Progenitor cell of endocrine pancreas (in vitro differentiated cells): ENCODE measurements at regions not wholly inside any gene's neighbourhood (a gene's known extent, or its start where the extent isn't known, plus 50 kb on each side); places are given as distances from the start of the nearest gene placed in this dataset.

Source experiments
- DNase-seq: peaks from one replicate; pipeline ENCODE4 v3.0.0; 2021; ENCODE audit warnings: low spot score; ENCODE audit not compliant: unreplicated experiment
- H3K27ac Mint-ChIP-seq: 2 replicates; pipeline ENCODE4 v1.8.0; 2021; ENCODE audit warnings: mild to moderate bottlenecking, moderate library complexity, mixed read lengths
- H3K27me3 Mint-ChIP-seq: 2 replicates; pipeline ENCODE4 v1.8.0; 2021; ENCODE audit warnings: mixed read lengths
- H3K36me3 Mint-ChIP-seq: 2 replicates; pipeline ENCODE4 v1.8.0; 2022; ENCODE audit warnings: mixed read lengths; ENCODE audit not compliant: insufficient read depth
- H3K4me1 Mint-ChIP-seq: 2 replicates; pipeline ENCODE4 v1.8.0; 2021; ENCODE audit warnings: low read depth, mixed read lengths
- H3K4me3 Mint-ChIP-seq: 2 replicates; pipeline ENCODE4 v1.8.0; 2021; ENCODE audit warnings: low read depth, mild to moderate bottlenecking, moderate library complexity, mixed read lengths
- H3K9me3 Mint-ChIP-seq: 2 replicates; pipeline ENCODE4 v1.8.0; 2021; ENCODE audit warnings: low read depth, mixed read lengths
- CTCF ChIP-seq: fragments of 200-600 bp; sonication (generic); IDR thresholded peaks from one replicate; pipeline ENCODE4 v1.5.0; 2021; ENCODE audit warnings: antibody characterized with exemption, mild to moderate bottlenecking; ENCODE audit not compliant: unreplicated experiment

- no peak for TF ChIP-seq CTCF
- Mint-ChIP-seq H3K27me3 (no peaks in the 10 kb centered on the region), H3K4me1 (no peaks in the 10 kb centered on the region), H3K27ac (no peak overlapping the region), H3K9me3 (no peaks in the 10 kb centered on the region), H3K4me3 (no peak overlapping the region), H3K36me3 (no peaks in the 10 kb centered on the region)
- DNase-seq: no peak
Measured at GRCh38 chr12:28936221-28936620, 212.9 kb upstream of the FAR2 start.

GRCh38 chr12:28936711-28937110 is 212.4 kb upstream of the FAR2 start:
- Mint-ChIP-seq H3K27ac (no peak overlapping the region), H3K36me3 (no peaks in the 10 kb centered on the region), H3K4me3 (no peak overlapping the region), H3K27me3 (no peaks in the 10 kb centered on the region), H3K4me1 (no peaks in the 10 kb centered on the region), H3K9me3 (no peaks in the 10 kb centered on the region)
- TF ChIP-seq CTCF: no peak
- DNase-seq: no peak

GRCh38 chr12:28937196-28937595 is 211.9 kb upstream of the FAR2 start:
- DNase-seq: no peak
- H3K36me3 Mint-ChIP-seq: no peaks in the 10 kb centered on the region
- TF ChIP-seq CTCF: no peak
- H3K27me3 Mint-ChIP-seq: no peaks in the 10 kb centered on the region
- H3K27ac Mint-ChIP-seq: no peak overlapping the region
- no peaks in the 10 kb centered on the region for H3K4me1 Mint-ChIP-seq
- no peak overlapping the region for H3K4me3 Mint-ChIP-seq
- H3K9me3 Mint-ChIP-seq: no peaks in the 10 kb centered on the region

- no peak for DNase-seq
- no peak overlapping the region for H3K4me3 Mint-ChIP-seq
- no peaks in the 10 kb centered on the region for H3K9me3 Mint-ChIP-seq
- TF ChIP-seq CTCF: no peak
- H3K36me3 Mint-ChIP-seq: no peaks in the 10 kb centered on the region
- H3K4me1 Mint-ChIP-seq: no peaks in the 10 kb centered on the region
- H3K27ac Mint-ChIP-seq: no peak overlapping the region
- no peaks in the 10 kb centered on the region for H3K27me3 Mint-ChIP-seq
Measured at GRCh38 chr12:28938056-28938455, 211.0 kb upstream of the FAR2 start.

- H3K27ac Mint-ChIP-seq: no peak overlapping the region
- no peaks in the 10 kb centered on the region for H3K4me1 Mint-ChIP-seq
- no peaks in the 10 kb centered on the region for H3K27me3 Mint-ChIP-seq
- H3K36me3 Mint-ChIP-seq: no peaks in the 10 kb centered on the region
- H3K4me3 Mint-ChIP-seq: no peak overlapping the region
- no peak for TF ChIP-seq CTCF
- H3K9me3 Mint-ChIP-seq: no peaks in the 10 kb centered on the region
- no peak for DNase-seq
Measured at GRCh38 chr12:28938581-28939235, 210.4 kb upstream of the FAR2 start.
